ENCODE measurements at regions not wholly inside any gene's neighbourhood (a gene's known extent, or its start where the extent isn't known, plus 50 kb on each side); places are given as distances from the start of the nearest gene placed in this dataset.

- no peaks in the 10 kb centered on the region for H3K36me3 Mint-ChIP-seq
- no peaks in the 10 kb centered on the region for H3K4me1 Mint-ChIP-seq
- H3K9me3 Mint-ChIP-seq, result no peaks in the 10 kb centered on the region
- H3K27me3 Mint-ChIP-seq, result peaks cover 0 to 3% of the 10 kb centered on the region in 2 donors
- ChIA-PET CTCF (no interaction called here), POLR2A (no interaction called here)
- Histone ChIP-seq H3K36me3 (ENCODE audit: control insufficient read depth in 2 of 2, extremely low read depth in 1 of 2, insufficient read depth in 1 of 2, low read length in 1 of 2) (no peaks in the 10 kb centered on the region), H3K27ac (ENCODE audit: low read length) (no peak overlapping the region), H3K4me3 (ENCODE audit: control insufficient read depth in 1 of 2, extremely low read depth in 1 of 2, low read length in 1 of 2) (no peak overlapping the region), H3K4me1 (ENCODE audit: control insufficient read depth in 1 of 2, extremely low read depth in 1 of 2, insufficient read depth in 2 of 2, low read length in 2 of 2) (no peaks in the 10 kb centered on the region), H3K27me3 (replicated peaks in 1 of 2; ENCODE audit: control insufficient read depth in 2 of 2, extremely low read depth in 1 of 2, insufficient read depth in 2 of 2, low read length in 1 of 2) (peaks cover 0 to 5% of the 10 kb centered on the region in 2 experiments), H3K9me3 (no peaks in the 10 kb centered on the region)
- no peak overlapping the region for H3K4me3 Mint-ChIP-seq
- ATAC-seq (replicated peaks in 1 of 4) (no peak), DNase-seq (no peak)
- WGBS (ENCODE audit: insufficient coverage), result 84% methylated on average over 5 of the region's 6 CpGs
- H3K27ac Mint-ChIP-seq, result no peak overlapping the region
Observed at GRCh38 chr1:14508613-14509012, 89.9 kb upstream of the KAZN start.

GRCh38 chr1:14511166-14511680 lies 87.3 kb upstream of the KAZN start:
- POLR2A ChIA-PET, result no interaction called here
- H3K4me3 ChIP-seq (ENCODE audit: control insufficient read depth in 1 of 2, extremely low read depth in 1 of 2, low read length in 1 of 2), result no peak overlapping the region
- H3K4me3 Mint-ChIP-seq, result no peak overlapping the region
- no peaks in the 10 kb centered on the region for H3K36me3 Mint-ChIP-seq
- no peaks in the 10 kb centered on the region for H3K4me1 Mint-ChIP-seq
- H3K27me3 ChIP-seq (replicated peaks in 1 of 2; ENCODE audit: control insufficient read depth in 2 of 2, extremely low read depth in 1 of 2, insufficient read depth in 2 of 2, low read length in 1 of 2), result peaks cover 0 to 9% of the 10 kb centered on the region in 2 experiments
- H3K27ac ChIP-seq (ENCODE audit: low read length), result no peak overlapping the region
- no peaks in the 10 kb centered on the region for H3K4me1 ChIP-seq (ENCODE audit: control insufficient read depth in 1 of 2, extremely low read depth in 1 of 2, insufficient read depth in 2 of 2, low read length in 2 of 2)
- no CpG with 5 or more reads among the region's 2 CpGs for WGBS (ENCODE audit: insufficient coverage)
- H3K9me3 Mint-ChIP-seq, result no peaks in the 10 kb centered on the region
- no peak for ATAC-seq (replicated peaks in 1 of 4)
- CTCF ChIA-PET, result interaction anchor here in 1 of 2 donors (0.5 kb wide), 1 partner anchor 433 kb away, joined by 4 read pairs; no protein-coding TSS in a partner anchor
- H3K36me3 ChIP-seq (ENCODE audit: control insufficient read depth in 2 of 2, extremely low read depth in 1 of 2, insufficient read depth in 1 of 2, low read length in 1 of 2), result no peaks in the 10 kb centered on the region
- no peak overlapping the region for H3K27ac Mint-ChIP-seq
- peaks cover 3 to 5% of the 10 kb centered on the region in 2 donors for H3K27me3 Mint-ChIP-seq
- DNase-seq, result no peak
- no peaks in the 10 kb centered on the region for H3K9me3 ChIP-seq

- POLR2A ChIA-PET, result no interaction called here
- Mint-ChIP-seq H3K9me3 (no peaks in the 10 kb centered on the region), H3K27me3 (peaks cover 3 to 6% of the 10 kb centered on the region in 2 donors), H3K27ac (no peak overlapping the region), H3K4me3 (no peak overlapping the region), H3K36me3 (no peaks in the 10 kb centered on the region), H3K4me1 (no peaks in the 10 kb centered on the region)
- Histone ChIP-seq H3K4me1 (ENCODE audit: control insufficient read depth in 1 of 2, extremely low read depth in 1 of 2, insufficient read depth in 2 of 2, low read length in 2 of 2) (no peaks in the 10 kb centered on the region), H3K27me3 (replicated peaks in 1 of 2; ENCODE audit: control insufficient read depth in 2 of 2, extremely low read depth in 1 of 2, insufficient read depth in 2 of 2, low read length in 1 of 2) (peaks cover 0 to 7% of the 10 kb centered on the region in 2 experiments), H3K27ac (ENCODE audit: low read length) (no peak overlapping the region), H3K9me3 (no peaks in the 10 kb centered on the region), H3K36me3 (ENCODE audit: control insufficient read depth in 2 of 2, extremely low read depth in 1 of 2, insufficient read depth in 1 of 2, low read length in 1 of 2) (no peaks in the 10 kb centered on the region), H3K4me3 (ENCODE audit: control insufficient read depth in 1 of 2, extremely low read depth in 1 of 2, low read length in 1 of 2) (no peak overlapping the region)
- DNase-seq (no peak), ATAC-seq (replicated peaks in 1 of 4) (no peak)
- CTCF ChIA-PET, result no interaction called here
- 57% methylated on average over 3 of the region's 14 CpGs for WGBS (ENCODE audit: insufficient coverage)
Observed at GRCh38 chr1:14511796-14512585, 86.5 kb upstream of the KAZN start.

- no peaks in the 10 kb centered on the region for H3K9me3 Mint-ChIP-seq
- H3K9me3 ChIP-seq, result no peaks in the 10 kb centered on the region
- ChIA-PET CTCF (no interaction called here), POLR2A (no interaction called here)
- WGBS (ENCODE audit: insufficient coverage), result 83% methylated on average over 2 of the region's 7 CpGs
- ATAC-seq (replicated peaks in 1 of 4) (no peak), DNase-seq (no peak)
- peaks cover 0 to 7% of the 10 kb centered on the region in 2 experiments for H3K27me3 ChIP-seq (replicated peaks in 1 of 2; ENCODE audit: control insufficient read depth in 2 of 2, extremely low read depth in 1 of 2, insufficient read depth in 2 of 2, low read length in 1 of 2)
- no peaks in the 10 kb centered on the region for H3K36me3 ChIP-seq (ENCODE audit: control insufficient read depth in 2 of 2, extremely low read depth in 1 of 2, insufficient read depth in 1 of 2, low read length in 1 of 2)
- no peak overlapping the region for H3K27ac ChIP-seq (ENCODE audit: low read length)
- no peaks in the 10 kb centered on the region for H3K36me3 Mint-ChIP-seq
- H3K4me1 Mint-ChIP-seq, result no peaks in the 10 kb centered on the region
- peaks cover 3 to 6% of the 10 kb centered on the region in 2 donors for H3K27me3 Mint-ChIP-seq
- H3K4me3 ChIP-seq (ENCODE audit: control insufficient read depth in 1 of 2, extremely low read depth in 1 of 2, low read length in 1 of 2), result no peak overlapping the region
- H3K27ac Mint-ChIP-seq, result no peak overlapping the region
- no peaks in the 10 kb centered on the region for H3K4me1 ChIP-seq (ENCODE audit: control insufficient read depth in 1 of 2, extremely low read depth in 1 of 2, insufficient read depth in 2 of 2, low read length in 2 of 2)
- no peak overlapping the region for H3K4me3 Mint-ChIP-seq
Observed at GRCh38 chr1:14513111-14513510, 85.4 kb upstream of the KAZN start.

- DNase-seq (no peak), ATAC-seq (replicated peaks in 1 of 4) (no peak)
- Histone ChIP-seq H3K9me3 (no peaks in the 10 kb centered on the region), H3K36me3 (ENCODE audit: control insufficient read depth in 2 of 2, extremely low read depth in 1 of 2, insufficient read depth in 1 of 2, low read length in 1 of 2) (no peaks in the 10 kb centered on the region), H3K27me3 (replicated peaks in 1 of 2; ENCODE audit: control insufficient read depth in 2 of 2, extremely low read depth in 1 of 2, insufficient read depth in 2 of 2, low read length in 1 of 2) (peaks cover 0 to 7% of the 10 kb centered on the region in 2 experiments), H3K4me3 (ENCODE audit: control insufficient read depth in 1 of 2, extremely low read depth in 1 of 2, low read length in 1 of 2) (no peak overlapping the region), H3K27ac (ENCODE audit: low read length) (no peak overlapping the region), H3K4me1 (ENCODE audit: control insufficient read depth in 1 of 2, extremely low read depth in 1 of 2, insufficient read depth in 2 of 2, low read length in 2 of 2) (no peaks in the 10 kb centered on the region)
- no peak overlapping the region for H3K4me3 Mint-ChIP-seq
- H3K36me3 Mint-ChIP-seq, result no peaks in the 10 kb centered on the region
- H3K9me3 Mint-ChIP-seq, result no peaks in the 10 kb centered on the region
- POLR2A ChIA-PET, result no interaction called here
- CTCF ChIA-PET, result no interaction called here
- peaks cover 3 to 6% of the 10 kb centered on the region in 2 donors for H3K27me3 Mint-ChIP-seq
- WGBS (ENCODE audit: insufficient coverage), result 0% methylated on average over 1 of the region's 2 CpGs
- no peak overlapping the region for H3K27ac Mint-ChIP-seq
- no peaks in the 10 kb centered on the region for H3K4me1 Mint-ChIP-seq
Observed at GRCh38 chr1:14514739-14515138, 83.7 kb upstream of the KAZN start.

GRCh38 chr1:14516974-14517840 lies 81.3 kb upstream of the KAZN start:
- no peaks in the 10 kb centered on the region for H3K36me3 Mint-ChIP-seq
- Histone ChIP-seq H3K9me3 (no peaks in the 10 kb centered on the region), H3K27me3 (replicated peaks in 1 of 2; ENCODE audit: control insufficient read depth in 2 of 2, extremely low read depth in 1 of 2, insufficient read depth in 2 of 2, low read length in 1 of 2) (peaks cover 0 to 7% of the 10 kb centered on the region in 2 experiments), H3K4me1 (ENCODE audit: control insufficient read depth in 1 of 2, extremely low read depth in 1 of 2, insufficient read depth in 2 of 2, low read length in 2 of 2) (no peaks in the 10 kb centered on the region), H3K4me3 (ENCODE audit: control insufficient read depth in 1 of 2, extremely low read depth in 1 of 2, low read length in 1 of 2) (no peak overlapping the region), H3K27ac (ENCODE audit: low read length) (no peak overlapping the region), H3K36me3 (ENCODE audit: control insufficient read depth in 2 of 2, extremely low read depth in 1 of 2, insufficient read depth in 1 of 2, low read length in 1 of 2) (no peaks in the 10 kb centered on the region)
- H3K27ac Mint-ChIP-seq, result no peak overlapping the region
- no peaks in the 10 kb centered on the region for H3K4me1 Mint-ChIP-seq
- H3K27me3 Mint-ChIP-seq, result peaks cover 0 to 8% of the 10 kb centered on the region in 2 donors
- no peak overlapping the region for H3K4me3 Mint-ChIP-seq
- 49% methylated on average over 2 of the region's 6 CpGs for WGBS (ENCODE audit: insufficient coverage)
- POLR2A ChIA-PET, result no interaction called here
- CTCF ChIA-PET, result no interaction called here
- no peaks in the 10 kb centered on the region for H3K9me3 Mint-ChIP-seq
- DNase-seq, result no peak
- no peak for ATAC-seq (replicated peaks in 1 of 4)

Data from T-cell (primary cell).